GM19035 (cell line): ENCODE measurements at regions not wholly inside any gene's neighbourhood (a gene's known extent, or its start where the extent isn't known, plus 50 kb on each side); places are given as distances from the start of the nearest gene placed in this dataset.
"Not testable (repeated sequence)": the region's sequence is repeated elsewhere in the genome, so short reads cannot be mapped to it uniquely, and the experiment has no call there.

Experiments
- ATAC-seq: cut with Tn5 transposase; IDR thresholded peaks from one replicate; pipeline ENCODE4 v1.9.1; 2021; ENCODE audit not compliant: unreplicated experiment

DNA sequence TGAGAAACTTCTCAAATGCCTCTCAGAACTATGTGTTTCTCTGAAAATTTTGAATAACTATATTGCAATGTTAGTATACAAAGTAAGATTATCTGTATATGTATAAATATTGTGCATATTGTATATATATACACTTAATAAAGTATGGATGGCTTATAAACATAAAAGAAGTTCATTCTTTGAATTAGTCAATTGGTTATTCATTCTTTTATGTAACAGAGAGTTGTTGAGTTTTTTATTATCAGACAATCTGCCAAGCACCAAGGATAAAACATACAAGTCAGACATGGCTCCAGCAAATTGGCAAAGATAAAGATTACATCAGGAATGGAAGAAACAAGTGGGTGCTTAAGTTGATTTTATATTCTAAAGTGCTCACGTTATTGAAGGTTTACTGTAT, 289.1 kb upstream of the EYS start:
- ATAC-seq: no peak

DNA sequence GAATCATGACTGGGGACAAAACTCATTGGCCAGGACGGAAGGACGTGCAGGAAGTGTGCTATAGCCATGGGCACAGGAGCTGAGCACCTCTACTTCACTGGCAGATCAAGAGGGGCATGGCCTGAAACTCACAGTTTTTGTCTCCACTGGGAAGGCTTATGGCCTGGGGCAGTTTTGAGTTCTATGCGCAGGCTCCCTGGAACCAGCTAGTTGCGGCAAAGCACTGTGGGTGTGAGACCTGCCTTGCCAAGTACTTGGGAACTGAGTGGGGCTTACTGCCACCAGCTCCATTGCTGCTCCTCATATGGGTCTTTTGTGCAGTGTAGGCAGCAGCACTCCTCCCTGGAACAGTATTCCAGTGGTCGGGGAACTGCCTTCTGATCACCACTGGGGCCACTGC, 282.6 kb upstream of the EYS start:
- no peak for ATAC-seq

GRCh38 chr6:65988006-65988405, 281.0 kb upstream of the EYS start:
- no peak for ATAC-seq

DNA sequence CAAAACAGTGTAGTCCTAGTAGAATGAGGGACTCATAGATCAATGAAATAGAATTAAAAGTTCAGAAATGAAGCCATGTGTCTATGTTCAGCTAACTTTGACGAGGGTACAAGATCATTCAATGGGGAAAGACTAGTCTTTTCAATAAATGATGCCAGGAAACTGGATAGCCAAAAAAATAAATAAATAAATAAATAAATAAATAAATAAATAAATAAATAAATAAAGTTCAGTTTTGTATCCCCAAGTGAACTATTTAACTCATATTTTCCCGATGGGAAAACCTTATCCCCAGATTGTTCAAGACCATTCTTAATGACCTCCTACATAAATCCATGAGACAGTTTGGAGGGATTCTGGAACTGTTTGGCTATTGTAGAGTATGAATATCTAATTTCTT, 277.1 kb upstream of the EYS start:
- no peak for ATAC-seq

DNA sequence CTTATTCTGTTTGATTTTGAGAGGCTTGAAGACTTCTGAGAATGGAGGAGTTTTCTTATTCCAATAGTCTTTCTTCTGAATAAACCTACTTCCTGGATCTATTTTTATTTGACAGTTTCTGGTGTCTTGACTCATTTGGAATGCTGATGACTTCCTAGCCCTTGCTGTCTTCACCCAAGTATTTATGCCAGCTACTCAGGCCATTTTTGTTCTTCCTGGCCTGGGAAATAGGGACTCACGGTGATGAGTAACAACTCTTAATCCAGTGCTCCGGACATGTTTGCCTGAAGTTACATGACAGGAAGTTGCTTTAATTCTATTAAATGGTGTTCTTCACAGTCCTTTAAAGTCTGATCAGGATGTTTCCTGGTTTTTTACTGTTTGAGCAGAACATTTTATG, 272.1 kb upstream of the EYS start:
- ATAC-seq: no peak

DNA sequence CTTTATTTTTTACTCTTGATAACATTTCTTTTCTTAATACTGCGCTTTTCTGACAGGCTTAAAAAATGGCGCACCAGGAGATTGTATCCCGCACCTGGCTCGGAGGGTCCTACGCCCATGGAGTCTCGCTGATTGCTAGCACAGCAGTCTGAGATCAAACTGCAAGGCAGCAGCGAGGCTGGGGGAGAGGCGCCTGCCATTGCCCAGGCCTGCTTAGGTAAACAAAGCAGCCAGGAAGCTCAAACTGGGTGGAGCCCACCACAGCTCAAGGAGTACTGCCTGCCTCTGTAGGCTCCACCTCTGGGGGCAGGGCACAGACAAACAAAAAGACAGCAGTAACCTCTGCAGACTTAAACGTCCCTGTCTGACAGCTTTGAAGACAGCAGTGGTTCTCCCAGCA, 264.2 kb upstream of the EYS start:
- not testable (repeated sequence) for ATAC-seq

DNA sequence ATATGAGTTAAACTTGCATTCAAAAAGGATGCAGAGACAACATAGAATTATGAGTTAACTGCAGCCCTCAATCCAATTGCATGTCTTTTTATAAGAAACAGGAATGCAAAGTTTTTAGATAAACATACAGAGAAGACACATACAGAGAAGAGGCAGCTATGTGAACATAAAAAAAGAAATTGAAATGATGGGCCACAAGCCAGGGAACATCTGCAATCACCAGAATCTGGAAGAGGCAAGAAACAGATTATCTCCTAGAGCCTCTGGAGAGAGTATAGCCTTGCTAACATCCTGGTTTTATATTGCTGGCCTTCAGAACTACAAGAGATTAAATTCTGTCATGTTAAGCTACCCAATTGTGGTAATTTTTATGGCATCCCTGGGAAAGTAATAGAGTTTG, 257.2 kb upstream of the EYS start:
- no peak for ATAC-seq

- no peak for ATAC-seq
These were observed 248.0 kb upstream of the EYS start for GRCh38 chr6:65955034-65955433.

- ATAC-seq: no peak
These were observed 241.0 kb upstream of the EYS start for GRCh38 chr6:65948062-65948461.

DNA sequence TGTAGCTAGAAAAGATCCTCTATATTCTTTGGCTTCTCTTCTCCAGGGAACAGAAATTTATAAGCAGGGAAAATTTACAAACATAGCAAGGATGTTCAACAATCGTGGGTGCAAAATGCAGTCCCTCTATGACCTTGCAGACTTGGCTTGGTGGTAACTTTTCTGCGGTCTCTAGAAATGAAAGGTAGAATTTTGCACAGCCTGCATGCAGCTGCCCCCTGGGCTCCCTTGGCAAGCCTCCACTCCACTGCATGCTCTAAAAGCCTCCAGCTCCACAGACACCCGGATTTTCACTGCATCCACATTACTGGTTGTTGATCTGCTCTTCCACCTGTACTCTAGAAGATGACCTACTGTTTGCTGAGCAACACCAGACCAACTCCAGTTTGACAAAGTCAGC, 236.5 kb upstream of the EYS start:
- ATAC-seq: no peak

- ATAC-seq: no peak
These were observed 236.0 kb upstream of the EYS start for GRCh38 chr6:65943051-65943450.

GRCh38 chr6:65938000-65938399, 231.0 kb upstream of the EYS start:
- no peak for ATAC-seq

GRCh38 chr6:65935412-65935811, 228.4 kb upstream of the EYS start:
- ATAC-seq: no peak

DNA sequence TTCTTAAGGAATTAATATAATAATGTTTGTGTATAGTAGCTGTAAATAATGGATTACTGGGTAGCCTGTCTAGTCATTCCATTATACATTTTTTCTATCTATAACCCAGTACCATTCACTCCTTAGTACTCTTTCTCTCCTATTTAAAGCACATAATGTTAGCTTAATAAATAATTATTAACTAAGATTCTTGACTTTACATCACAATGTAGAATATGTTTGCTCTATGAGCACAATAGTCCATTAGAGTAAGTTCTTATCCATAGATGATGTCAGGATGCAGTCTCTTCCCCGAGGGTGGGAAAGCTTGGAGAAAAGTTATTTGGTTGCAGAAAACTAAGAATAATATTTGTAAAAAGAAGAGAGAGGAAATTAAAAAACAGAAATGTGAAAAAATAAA, 226.4 kb upstream of the EYS start:
- ATAC-seq: no peak

GRCh38 chr6:65927141-65927540, 220.1 kb upstream of the EYS start:
- ATAC-seq: no peak

- no peak for ATAC-seq
These were observed 217.4 kb upstream of the EYS start for GRCh38 chr6:65924411-65924810.

GRCh38 chr6:65922049-65922448, 215.0 kb upstream of the EYS start:
- ATAC-seq: no peak

DNA sequence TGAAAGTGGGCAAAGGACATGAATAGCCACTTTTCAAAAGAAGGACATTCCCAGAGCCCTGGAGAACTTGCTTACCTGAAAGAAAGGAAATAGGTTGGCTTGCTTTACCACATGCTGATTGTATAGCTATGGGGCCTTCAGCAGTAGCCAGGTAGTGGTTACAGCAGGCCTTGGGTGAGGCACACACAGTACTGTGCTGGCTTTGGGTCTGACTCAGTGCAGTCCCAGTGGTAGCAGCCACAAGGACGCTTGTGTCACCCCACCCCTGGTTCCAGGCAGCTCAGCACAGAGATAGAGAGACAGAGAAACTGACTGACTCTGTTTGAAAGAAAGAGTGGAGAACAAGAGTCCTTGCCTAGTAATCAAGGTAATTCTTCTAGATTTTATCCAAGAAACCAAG, 201.0 kb upstream of the EYS start:
- no peak for ATAC-seq

GRCh38 chr6:65903992-65904391, 197.0 kb upstream of the EYS start:
- ATAC-seq: no peak

GRCh38 chr6:65900928-65901327, 193.9 kb upstream of the EYS start:
- ATAC-seq: no peak

GRCh38 chr6:65896140-65896539, 189.1 kb upstream of the EYS start:
- ATAC-seq: no peak

DNA sequence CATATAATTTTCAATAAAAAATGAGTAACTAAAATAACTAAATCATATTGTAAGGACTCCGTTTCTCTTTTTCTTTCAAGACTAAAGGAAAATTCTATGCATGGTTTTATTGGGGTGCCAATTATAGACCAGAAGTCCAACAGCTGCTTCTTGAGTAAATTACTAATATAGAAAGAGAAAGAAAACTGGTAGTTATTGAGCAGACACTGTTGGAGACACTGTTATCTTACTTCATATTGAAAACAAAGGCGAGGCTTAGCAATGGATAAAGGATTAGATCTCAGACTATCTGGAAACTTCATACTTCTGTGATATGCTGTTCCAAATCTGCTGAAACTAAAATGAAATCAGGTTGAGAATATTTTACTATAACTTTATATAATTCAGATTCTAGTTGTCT, 169.6 kb upstream of the EYS start:
- no peak for ATAC-seq

DNA sequence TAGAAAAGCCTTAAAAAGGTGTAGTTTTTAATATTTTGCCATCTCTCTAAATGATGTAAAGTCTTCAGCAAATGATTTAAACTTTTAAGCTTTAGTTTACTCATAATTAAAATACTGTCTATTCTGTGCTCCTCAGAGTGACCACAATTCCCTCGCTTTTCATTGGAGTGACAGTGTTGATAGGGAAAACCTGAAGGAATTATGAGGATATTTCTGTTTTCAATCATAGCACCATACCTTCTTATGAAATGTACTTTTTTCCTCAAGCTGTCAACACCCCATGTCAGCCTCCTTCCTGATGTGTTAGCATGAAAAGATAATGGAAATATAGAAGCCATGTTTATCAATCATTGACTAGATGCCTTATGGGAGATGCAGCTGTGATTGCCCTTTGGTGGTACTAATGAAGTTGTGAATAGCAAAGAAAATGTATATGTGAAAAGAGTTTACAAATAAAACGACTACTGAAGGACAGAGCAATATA, 145.4 kb upstream of the EYS start:
- ATAC-seq: no peak

- ATAC-seq: no peak
These were observed 123.1 kb upstream of the EYS start for GRCh38 chr6:65830151-65830550.
